Lung (tissue), 11 donors: ENCODE measurements at regions not wholly inside any gene's neighbourhood (a gene's known extent, or its start where the extent isn't known, plus 50 kb on each side); places are given as distances from the start of the nearest gene placed in this dataset.

ENCODE experiments used
- ATAC-seq: fragments of 200-7000 bp; cut with Tn5 transposase; one replicate; pipeline ENCODE4 v1.9.1; 2020; ENCODE audit warnings: moderate number of reproducible peaks; ENCODE audit not compliant: insufficient read depth, low FRiP score
- DNase-seq, 3 donors: peaks; one replicate each; pipeline ENCODE4 v3.0.0-alpha.2; 2013 to 2017
- H3K27ac ChIP-seq, 2 donors: one replicate each; pipeline ENCODE4 v1.5.1; 2013; ENCODE audit warnings: mild to moderate bottlenecking in 2 of 2, moderate library complexity in 2 of 2, control low read depth in 1 of 2, inconsistent platforms in 1 of 2, low read depth in 1 of 2, low read length in 1 of 2
- H3K27me3 ChIP-seq, 3 donors: one replicate each; pipeline ENCODE4 v1.5.1; 2013; ENCODE audit warnings: low read length in 2 of 3; ENCODE audit not compliant: control insufficient read depth in 3 of 3, insufficient read depth in 3 of 3
- H3K36me3 ChIP-seq, 4 donors: one replicate each; pipeline ENCODE4 v1.5.1; 2013; ENCODE audit warnings: low read length in 4 of 4, mild to moderate bottlenecking in 1 of 4, moderate library complexity in 1 of 4; ENCODE audit not compliant: control insufficient read depth in 4 of 4, insufficient read depth in 4 of 4
- H3K4me1 ChIP-seq, 5 donors: one replicate each; pipeline ENCODE4 v1.5.1; 2013; ENCODE audit warnings: low read length in 5 of 5, mild to moderate bottlenecking in 2 of 5, moderate library complexity in 1 of 5; ENCODE audit not compliant: control insufficient read depth in 5 of 5, insufficient read depth in 5 of 5
- H3K4me3 ChIP-seq: one replicate; pipeline ENCODE4 v1.5.1; 2013; ENCODE audit warnings: mild to moderate bottlenecking, control low read depth, moderate library complexity
- H3K9ac ChIP-seq, 2 donors: one replicate each; pipeline ENCODE4 v1.5.1; 2013; ENCODE audit warnings: low read length in 2 of 2, control low read depth in 1 of 2; ENCODE audit not compliant: insufficient read depth in 1 of 2
- H3K9me3 ChIP-seq, 4 donors: one replicate each; pipeline ENCODE4 v1.5.1; 2013; ENCODE audit warnings: low read length in 3 of 4, mild to moderate bottlenecking in 1 of 4, moderate library complexity in 1 of 4; ENCODE audit not compliant: control insufficient read depth in 4 of 4, insufficient read depth in 3 of 4
- WGBS, 2 donors: extraction: QIAGEN DNeasy Blood & Tissue Kit; methylation state at CpG; one replicate each; pipeline ENCODE4 v1.1.7; 2013; 5-methylcytosine and 5-hydroxymethylcytosine counted together
- TF ChIP-seq, protein P1 (sequence below): IDR thresholded peaks from 2 replicates; pipeline ENCODE4 v1.5.1; 2012; ENCODE audit warnings: mild to moderate bottlenecking; ENCODE audit errors: control extremely low read depth, extremely low read depth
- donor health status: control.
- donor health status: control.
- donor health status: Bipolar disorder and iron deficiency.
- donor health status: healthy.
- donor health status: DM: yes; HTN: yes; CAD: no.

DNA sequence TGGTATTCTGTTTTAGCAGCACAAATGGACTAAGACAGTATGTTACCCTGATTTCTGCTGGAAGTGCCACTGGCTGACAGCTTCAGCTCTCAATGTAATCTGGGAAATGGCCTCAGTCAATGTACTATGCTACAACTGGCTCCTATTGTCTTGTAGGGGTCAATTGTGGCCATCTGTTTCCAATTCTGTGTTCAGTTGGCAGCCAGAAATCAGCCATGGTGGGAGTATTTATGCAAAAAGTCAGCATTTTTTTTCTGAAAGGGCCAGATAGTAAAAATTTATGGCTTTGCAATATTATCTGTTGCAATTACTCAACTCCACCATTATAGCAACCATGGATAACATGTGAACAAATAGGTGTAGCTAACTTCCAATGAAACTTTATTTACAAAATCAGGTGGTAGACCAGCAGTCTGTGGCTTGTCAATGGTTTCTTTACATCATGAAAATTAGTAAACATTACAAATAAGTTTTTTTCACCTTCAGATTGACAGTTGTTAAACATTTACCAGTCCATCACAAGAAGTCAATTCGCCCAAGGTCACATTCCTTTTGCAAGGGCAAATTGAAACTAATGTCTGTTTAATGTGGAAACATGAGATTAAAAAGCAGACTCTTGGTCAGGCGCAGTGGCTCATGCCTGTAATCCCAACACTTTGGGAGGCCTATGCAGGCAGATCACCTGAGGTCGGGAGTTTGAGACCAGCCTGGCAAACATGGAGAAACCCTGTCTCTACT lies 58.3 kb upstream of the TSHZ2 start:
- no peaks in the 10 kb centered on the region for H3K4me1 ChIP-seq
- H3K4me3 ChIP-seq, result no peak overlapping the region
- no peak overlapping the region for H3K27ac ChIP-seq
- H3K9me3 ChIP-seq, result peaks cover 0 to 9% (median under 1%) of the 10 kb centered on the region in 4 donors
- H3K36me3 ChIP-seq, result no peaks in the 10 kb centered on the region
- no peaks in the 10 kb centered on the region for H3K27me3 ChIP-seq
- WGBS, 2 donors, result 86 to 87% methylated on average over 3 of the region's 3 CpGs
- ATAC-seq (no peak), DNase-seq (no peak)
- H3K9ac ChIP-seq, result no peak overlapping the region
- TF ChIP-seq, protein P1, sequence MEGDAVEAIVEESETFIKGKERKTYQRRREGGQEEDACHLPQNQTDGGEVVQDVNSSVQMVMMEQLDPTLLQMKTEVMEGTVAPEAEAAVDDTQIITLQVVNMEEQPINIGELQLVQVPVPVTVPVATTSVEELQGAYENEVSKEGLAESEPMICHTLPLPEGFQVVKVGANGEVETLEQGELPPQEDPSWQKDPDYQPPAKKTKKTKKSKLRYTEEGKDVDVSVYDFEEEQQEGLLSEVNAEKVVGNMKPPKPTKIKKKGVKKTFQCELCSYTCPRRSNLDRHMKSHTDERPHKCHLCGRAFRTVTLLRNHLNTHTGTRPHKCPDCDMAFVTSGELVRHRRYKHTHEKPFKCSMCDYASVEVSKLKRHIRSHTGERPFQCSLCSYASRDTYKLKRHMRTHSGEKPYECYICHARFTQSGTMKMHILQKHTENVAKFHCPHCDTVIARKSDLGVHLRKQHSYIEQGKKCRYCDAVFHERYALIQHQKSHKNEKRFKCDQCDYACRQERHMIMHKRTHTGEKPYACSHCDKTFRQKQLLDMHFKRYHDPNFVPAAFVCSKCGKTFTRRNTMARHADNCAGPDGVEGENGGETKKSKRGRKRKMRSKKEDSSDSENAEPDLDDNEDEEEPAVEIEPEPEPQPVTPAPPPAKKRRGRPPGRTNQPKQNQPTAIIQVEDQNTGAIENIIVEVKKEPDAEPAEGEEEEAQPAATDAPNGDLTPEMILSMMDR, result no peak

DNA sequence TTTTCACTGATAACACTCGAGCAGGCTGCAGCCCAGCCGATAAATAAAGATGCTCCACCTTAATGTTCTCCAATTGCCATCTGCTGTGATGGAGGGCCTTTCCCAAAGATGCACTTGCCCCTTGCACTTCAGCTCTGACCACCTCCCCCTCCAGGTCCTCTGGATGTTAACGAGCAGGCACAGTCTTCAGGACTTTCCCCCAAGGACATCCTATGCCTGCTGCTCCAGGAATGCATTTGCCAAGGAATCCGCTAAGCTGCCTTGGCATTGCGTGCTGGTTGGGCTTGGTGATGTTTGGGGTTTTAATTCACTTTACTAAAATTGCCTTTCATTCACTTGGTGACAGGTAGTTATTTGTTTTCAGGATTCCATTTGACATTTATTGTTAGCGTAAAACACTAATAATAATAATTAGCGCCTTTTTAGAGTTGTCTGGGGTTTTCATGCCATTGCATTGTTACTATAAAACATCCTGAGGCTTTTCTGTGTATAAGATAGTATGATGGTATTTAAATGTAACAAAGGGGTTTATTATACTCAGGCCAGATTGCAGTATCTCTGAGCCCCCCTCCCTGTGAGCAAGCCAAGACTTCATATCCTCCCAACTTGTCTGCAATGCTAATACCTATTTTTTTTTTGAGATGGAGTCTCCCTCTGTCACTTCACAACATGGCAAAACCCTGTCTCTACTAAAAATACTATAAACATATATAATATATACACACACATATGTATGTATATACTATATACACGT lies 66.7 kb upstream of the TSHZ2 start:
- Histone ChIP-seq H3K27ac (no peak overlapping the region), H3K4me1 (peaks cover 0 to 8% (median 0%) of the 10 kb centered on the region in 5 donors), H3K9me3 (no peaks in the 10 kb centered on the region), H3K9ac (no peak overlapping the region), H3K36me3 (no peaks in the 10 kb centered on the region), H3K27me3 (no peaks in the 10 kb centered on the region), H3K4me3 (no peak overlapping the region)
- ATAC-seq (no peak), DNase-seq (no peak)
- WGBS, 2 donors, result 71 to 75% methylated on average over 8 of the region's 8 CpGs
- TF ChIP-seq, protein P1, result no peak

DNA sequence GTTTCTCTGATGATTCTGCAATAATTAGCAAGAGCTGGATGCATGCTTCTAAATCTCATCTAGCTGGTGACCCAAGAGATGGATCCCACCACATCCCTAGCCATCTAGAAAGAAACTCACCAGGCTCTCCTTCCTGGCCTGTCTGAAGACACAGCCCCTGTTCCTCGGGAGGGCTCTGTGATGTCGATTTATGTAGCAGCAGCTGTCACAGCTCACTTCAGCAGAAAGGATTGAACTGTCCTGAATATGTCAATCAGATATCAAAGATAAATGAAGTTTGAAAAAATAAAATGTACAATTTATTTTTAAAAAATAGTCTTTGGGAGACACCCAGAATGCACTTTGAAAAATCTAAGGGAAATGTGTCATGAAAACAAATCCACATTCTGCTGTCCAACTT lies 67.3 kb upstream of the TSHZ2 start:
- H3K27me3 ChIP-seq, result no peaks in the 10 kb centered on the region
- 30 to 41% methylated on average over 2 of the region's 2 CpGs for WGBS, 2 donors
- ATAC-seq, result no peak

More for the DNA sequence above, 67.3 kb upstream of the TSHZ2 start:
- no peak overlapping the region for H3K9ac ChIP-seq
- TF ChIP-seq, protein P1, result no peak
- no peaks in the 10 kb centered on the region for H3K9me3 ChIP-seq
- no peak overlapping the region for H3K27ac ChIP-seq
- H3K4me3 ChIP-seq, result no peak overlapping the region
- H3K36me3 ChIP-seq, result no peaks in the 10 kb centered on the region
- H3K4me1 ChIP-seq, result peaks cover 0 to 8% (median 0%) of the 10 kb centered on the region in 5 donors
- DNase-seq, result no peak
